Gastroesophageal sphincter (tissue), 4 donors: ENCODE measurements at regions not wholly inside any gene's neighbourhood (a gene's known extent, or its start where the extent isn't known, plus 50 kb on each side); places are given as distances from the start of the nearest gene placed in this dataset.

Experiments used
- ATAC-seq: fragments of 150-250 bp; one replicate; pipeline ENCODE4 v1.9.1; 2016; ENCODE audit warnings: mild to moderate bottlenecking, moderate library complexity
- H3K27ac ChIP-seq, 4 donors: fragments of 200-600 bp; sonication (generic) in 3 of 4; 1 replicate in 3 of 4; 2 replicates in 1 of 4; pipeline ENCODE4 v1.5.1; 2016 to 2019
- H3K27me3 ChIP-seq: fragments of 200-600 bp; sonication (generic); one replicate; pipeline ENCODE4 v1.5.1; 2019
- H3K36me3 ChIP-seq, 2 donors: fragments of 200-600 bp; sonication (generic); one replicate each; pipeline ENCODE4 v1.5.1; 2019; ENCODE audit warnings: control low read depth in 1 of 2
- H3K4me1 ChIP-seq, 3 donors: fragments of 200-600 bp; sonication (generic); 1 replicate in 2 of 3; 2 replicates in 1 of 3; pipeline ENCODE4 v1.5.1; 2016 to 2019; ENCODE audit warnings: control low read depth in 2 of 3
- H3K4me3 ChIP-seq, 2 donors: fragments of 200-600 bp; sonication (generic); one replicate each; pipeline ENCODE4 v1.5.1; 2019; ENCODE audit warnings: mild to moderate bottlenecking in 1 of 2, moderate library complexity in 1 of 2
- H3K9me3 ChIP-seq, 3 donors: fragments of 200-600 bp; sonication (generic); one replicate each; pipeline ENCODE4 v1.5.1; 2017 to 2019; ENCODE audit warnings: control low read depth in 2 of 3
- CTCF ChIP-seq, 4 experiments: fragments of 200-600 bp in 2 of 4; fragments of 450-650 bp in 2 of 4; sonication (generic) in 1 of 4; IDR thresholded peaks; one replicate each; pipeline ENCODE4 v1.5.1; 2017 to 2019; ENCODE audit warnings: antibody characterized with exemption in 4 of 4, mild to moderate bottlenecking in 2 of 4, moderate library complexity in 2 of 4
- EP300 ChIP-seq: sonication (generic); formaldehyde crosslinking; IDR thresholded peaks from one replicate; pipeline ENCODE4 v1.6.1; 2017; ENCODE audit warnings: antibody characterized with exemption, mild to moderate bottlenecking
- POLR2A ChIP-seq, 2 donors: fragments of 450-650 bp; IDR thresholded peaks; one replicate each; pipeline ENCODE4 v1.6.1; 2017; ENCODE audit warnings: antibody characterized with exemption in 2 of 2, mild to moderate bottlenecking in 2 of 2, moderate library complexity in 1 of 2
- POLR2AphosphoS5 ChIP-seq: sonication (generic); formaldehyde crosslinking; IDR thresholded peaks from one replicate; pipeline ENCODE4 v1.6.1; 2017; ENCODE audit warnings: antibody characterized with exemption
- WGBS, 2 donors: methylation state at CpG; one replicate each; pipeline ENCODE4 v1.1.5; 2018; ENCODE audit warnings: low coverage in 1 of 2; 5-methylcytosine and 5-hydroxymethylcytosine counted together

- Histone ChIP-seq H3K36me3 (no peaks in the 10 kb centered on the region), H3K27me3 (no peaks in the 10 kb centered on the region), H3K27ac (no peak overlapping the region), H3K9me3 (no peaks in the 10 kb centered on the region), H3K4me3 (no peak overlapping the region), H3K4me1 (no peaks in the 10 kb centered on the region)
- TF ChIP-seq POLR2AphosphoS5 (no peak), CTCF (IDR thresholded peaks at IDR 0.05) (no peak), EP300 (no peak), POLR2A (IDR thresholded peaks at IDR 0.05) (no peak)
- ATAC-seq: no peak
- WGBS, 2 donors: 91 to 96% methylated on average over 4 to 8 of the region's 8 CpGs
Observed at GRCh38 chr2:171235262-171235881, 74.7 kb upstream of the TLK1 start.

- Histone ChIP-seq H3K27ac (no peak overlapping the region), H3K4me1 (no peaks in the 10 kb centered on the region), H3K36me3 (no peaks in the 10 kb centered on the region), H3K27me3 (no peaks in the 10 kb centered on the region), H3K9me3 (no peaks in the 10 kb centered on the region), H3K4me3 (no peak overlapping the region)
- WGBS, 2 donors: 89 to 90% methylated on average over 3 of the region's 3 CpGs
- ATAC-seq: no peak
- no peak for TF ChIP-seq EP300
- no peak for TF ChIP-seq POLR2AphosphoS5
- TF ChIP-seq POLR2A (IDR thresholded peaks at IDR 0.05): no peak
- TF ChIP-seq CTCF (IDR thresholded peaks at IDR 0.05): no peak
Observed at GRCh38 chr2:171230176-171230575, 69.5 kb upstream of the TLK1 start.

- Histone ChIP-seq H3K9me3 (no peaks in the 10 kb centered on the region), H3K36me3 (no peaks in the 10 kb centered on the region), H3K27me3 (no peaks in the 10 kb centered on the region), H3K4me3 (no peak overlapping the region), H3K27ac (no peak overlapping the region), H3K4me1 (no peaks in the 10 kb centered on the region)
- TF ChIP-seq CTCF (IDR thresholded peaks at IDR 0.05): no peak
- TF ChIP-seq EP300: no peak
- no peak for TF ChIP-seq POLR2AphosphoS5
- TF ChIP-seq POLR2A (IDR thresholded peaks at IDR 0.05): no peak
- no peak for ATAC-seq
- 88% methylated on average over 2 of the region's 2 CpGs; no CpG with 5 or more reads in 1 of the 2 donors for WGBS, 2 donors
Observed at GRCh38 chr2:171228826-171229225, 68.1 kb upstream of the TLK1 start.

GRCh38 chr2:171227066-171227782 is 66.5 kb upstream of the TLK1 start:
- H3K36me3 ChIP-seq: no peaks in the 10 kb centered on the region
- TF ChIP-seq EP300: no peak
- no peak for TF ChIP-seq POLR2AphosphoS5
- no peak for TF ChIP-seq POLR2A (IDR thresholded peaks at IDR 0.05)
- no peak for TF ChIP-seq CTCF (IDR thresholded peaks at IDR 0.05)
- no peak overlapping the region for H3K4me3 ChIP-seq
- H3K27ac ChIP-seq: no peak overlapping the region
- H3K9me3 ChIP-seq: no peaks in the 10 kb centered on the region
- H3K27me3 ChIP-seq: no peaks in the 10 kb centered on the region
- no peaks in the 10 kb centered on the region for H3K4me1 ChIP-seq
- 10 to 45% methylated on average over 2 of the region's 2 CpGs for WGBS, 2 donors
- no peak for ATAC-seq

- Histone ChIP-seq H3K27ac (no peak overlapping the region), H3K9me3 (no peaks in the 10 kb centered on the region), H3K4me1 (no peaks in the 10 kb centered on the region), H3K4me3 (no peak overlapping the region), H3K27me3 (no peaks in the 10 kb centered on the region), H3K36me3 (no peaks in the 10 kb centered on the region)
- TF ChIP-seq EP300 (no peak), CTCF (IDR thresholded peaks at IDR 0.05) (no peak), POLR2A (IDR thresholded peaks at IDR 0.05) (no peak), POLR2AphosphoS5 (no peak)
- no peak for ATAC-seq
Observed at GRCh38 chr2:171226461-171226860, 65.8 kb upstream of the TLK1 start.
